Breast epithelium (tissue), 4 donors: ENCODE measurements at regions not wholly inside any gene's neighbourhood (a gene's known extent, or its start where the extent isn't known, plus 50 kb on each side); places are given as distances from the start of the nearest gene placed in this dataset.

Experiments
- DNase-seq, 2 donors: peaks; one replicate each; pipeline ENCODE4 v3.0.0-alpha.2; 2019; ENCODE audit warnings: low spot score in 2 of 2
- H3K27ac ChIP-seq, 2 donors: fragments of 200-600 bp; sonication (generic) in 1 of 2; one replicate each; pipeline ENCODE4 v1.5.1; 2016 to 2019; ENCODE audit warnings: mild to moderate bottlenecking in 1 of 2
- H3K27me3 ChIP-seq, 2 donors: fragments of 200-600 bp; sonication (generic) in 1 of 2; one replicate each; pipeline versions ENCODE4 v1.5.1 to v1.6.0; 2017 to 2019; ENCODE audit warnings: control low read depth in 1 of 2, mild to moderate bottlenecking in 1 of 2
- H3K36me3 ChIP-seq: fragments of 200-600 bp; one replicate; pipeline ENCODE4 v1.5.1; 2019
- H3K4me1 ChIP-seq, 2 donors: fragments of 200-600 bp; sonication (generic); one replicate each; pipeline ENCODE4 v1.5.1; 2016 to 2019; ENCODE audit warnings: control low read depth in 1 of 2
- H3K4me3 ChIP-seq, 3 donors: fragments of 200-600 bp; sonication (generic); 1 replicate in 2 of 3; 2 replicates in 1 of 3; pipeline ENCODE4 v1.5.1; 2016 to 2019; ENCODE audit warnings: mild to moderate bottlenecking in 3 of 3, moderate library complexity in 2 of 3
- H3K9me3 ChIP-seq, 2 donors: fragments of 200-600 bp; sonication (generic) in 1 of 2; one replicate each; pipeline ENCODE4 v1.5.1; 2016 to 2019; ENCODE audit warnings: control low read depth in 1 of 2
- POLR2A ChIP-seq: fragments of 450-650 bp; IDR thresholded peaks from one replicate; pipeline ENCODE4 v1.6.1; 2016; ENCODE audit warnings: antibody characterized with exemption, mild to moderate bottlenecking, moderate library complexity
- POLR2AphosphoS5 ChIP-seq, 3 donors: sonication (generic); formaldehyde crosslinking; IDR thresholded peaks; one replicate each; pipeline ENCODE4 v1.6.1; 2017; ENCODE audit warnings: antibody characterized with exemption in 3 of 3
- intact Hi-C: fragments of 100-400 bp; cut with DNase I; formaldehyde crosslinking; loops from one replicate; pipeline ENCODE4 v1.15.1; 2023; ENCODE audit warnings: low total_unique reads
- TF ChIP-seq, protein P1 (sequence below), 3 donors: fragments of 450-650 bp; IDR thresholded peaks; one replicate each; pipeline ENCODE4 v1.5.1; 2016 to 2017; ENCODE audit warnings: antibody characterized with exemption in 3 of 3, mild to moderate bottlenecking in 3 of 3, moderate library complexity in 3 of 3

DNA sequence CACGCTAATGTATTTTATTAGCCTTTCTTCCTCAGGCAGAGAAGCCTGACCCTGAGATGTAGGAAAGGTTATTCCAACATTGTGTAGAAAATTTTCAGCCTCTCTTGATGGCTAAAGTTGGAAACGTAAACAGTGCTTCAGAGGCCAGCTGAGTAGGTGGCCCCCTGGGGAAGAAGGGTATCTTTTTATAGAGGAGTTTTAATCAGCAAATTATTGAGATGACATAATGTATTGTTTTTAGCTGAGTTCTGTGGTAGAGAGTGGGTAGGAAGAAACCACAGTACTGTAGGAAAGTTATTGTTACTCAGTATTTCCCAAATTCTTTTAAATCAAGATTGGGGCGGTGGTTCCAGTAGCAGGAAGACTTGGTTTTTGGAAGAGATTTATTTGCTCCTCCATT, 268.8 kb downstream of the DLEU7 start:
- Histone ChIP-seq H3K36me3 (no peaks in the 10 kb centered on the region), H3K4me1 (no peaks in the 10 kb centered on the region), H3K27ac (no peak overlapping the region), H3K9me3 (no peaks in the 10 kb centered on the region), H3K4me3 (no peak overlapping the region), H3K27me3 (no peaks in the 10 kb centered on the region)
- intact Hi-C loops = no loop called here
- TF ChIP-seq POLR2A (no peak), POLR2AphosphoS5 (IDR thresholded peaks at IDR 0.05) (no peak)
- TF ChIP-seq, protein P1, sequence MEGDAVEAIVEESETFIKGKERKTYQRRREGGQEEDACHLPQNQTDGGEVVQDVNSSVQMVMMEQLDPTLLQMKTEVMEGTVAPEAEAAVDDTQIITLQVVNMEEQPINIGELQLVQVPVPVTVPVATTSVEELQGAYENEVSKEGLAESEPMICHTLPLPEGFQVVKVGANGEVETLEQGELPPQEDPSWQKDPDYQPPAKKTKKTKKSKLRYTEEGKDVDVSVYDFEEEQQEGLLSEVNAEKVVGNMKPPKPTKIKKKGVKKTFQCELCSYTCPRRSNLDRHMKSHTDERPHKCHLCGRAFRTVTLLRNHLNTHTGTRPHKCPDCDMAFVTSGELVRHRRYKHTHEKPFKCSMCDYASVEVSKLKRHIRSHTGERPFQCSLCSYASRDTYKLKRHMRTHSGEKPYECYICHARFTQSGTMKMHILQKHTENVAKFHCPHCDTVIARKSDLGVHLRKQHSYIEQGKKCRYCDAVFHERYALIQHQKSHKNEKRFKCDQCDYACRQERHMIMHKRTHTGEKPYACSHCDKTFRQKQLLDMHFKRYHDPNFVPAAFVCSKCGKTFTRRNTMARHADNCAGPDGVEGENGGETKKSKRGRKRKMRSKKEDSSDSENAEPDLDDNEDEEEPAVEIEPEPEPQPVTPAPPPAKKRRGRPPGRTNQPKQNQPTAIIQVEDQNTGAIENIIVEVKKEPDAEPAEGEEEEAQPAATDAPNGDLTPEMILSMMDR (IDR thresholded peaks at IDR 0.05) = no peak
- no peak for DNase-seq

- DNase-seq = no peak
- H3K27me3 ChIP-seq = no peaks in the 10 kb centered on the region
- intact Hi-C loops = no loop called here
- no peak overlapping the region for H3K4me3 ChIP-seq
- H3K4me1 ChIP-seq = no peaks in the 10 kb centered on the region
- H3K9me3 ChIP-seq = no peaks in the 10 kb centered on the region
- no peaks in the 10 kb centered on the region for H3K36me3 ChIP-seq
- no peak overlapping the region for H3K27ac ChIP-seq
- TF ChIP-seq POLR2AphosphoS5 (IDR thresholded peaks at IDR 0.05) (no peak), POLR2A (no peak)
- TF ChIP-seq, protein P1 (IDR thresholded peaks at IDR 0.05) = no peak
Observed at GRCh38 chr13:50575138-50575537, 268.4 kb downstream of the DLEU7 start.

DNA sequence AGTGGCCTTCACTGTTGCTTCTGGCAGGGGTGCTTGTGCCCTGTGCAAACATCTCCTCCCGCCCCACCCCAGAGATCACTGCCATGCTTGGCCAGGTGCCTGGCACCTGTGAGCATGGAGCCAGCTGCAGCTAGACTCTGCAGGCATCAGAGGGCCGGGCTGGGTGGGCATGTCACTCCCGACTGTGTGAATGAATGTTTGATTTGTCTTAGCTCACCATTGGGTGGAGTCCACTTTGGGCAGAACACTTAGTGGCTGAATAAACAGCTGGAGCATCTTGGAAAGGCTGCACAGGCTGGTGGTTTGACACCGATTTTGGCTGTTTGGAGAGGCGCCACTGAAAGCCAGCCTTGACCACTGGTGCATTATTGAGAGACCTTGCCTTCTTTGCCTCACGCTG, 267.3 kb downstream of the DLEU7 start:
- Histone ChIP-seq H3K4me1 (no peaks in the 10 kb centered on the region), H3K4me3 (no peak overlapping the region), H3K27ac (no peak overlapping the region), H3K27me3 (no peaks in the 10 kb centered on the region), H3K9me3 (no peaks in the 10 kb centered on the region), H3K36me3 (no peaks in the 10 kb centered on the region)
- TF ChIP-seq POLR2A = no peak
- TF ChIP-seq, protein P1 (IDR thresholded peaks at IDR 0.05) = no peak
- no peak for TF ChIP-seq POLR2AphosphoS5 (IDR thresholded peaks at IDR 0.05)
- intact Hi-C loops = no loop called here
- DNase-seq = no peak

- Histone ChIP-seq H3K27me3 (no peaks in the 10 kb centered on the region), H3K9me3 (no peaks in the 10 kb centered on the region), H3K4me3 (no peak overlapping the region), H3K36me3 (no peaks in the 10 kb centered on the region), H3K4me1 (no peaks in the 10 kb centered on the region), H3K27ac (no peak overlapping the region)
- TF ChIP-seq, protein P1 (IDR thresholded peaks at IDR 0.05) = no peak
- TF ChIP-seq POLR2AphosphoS5 (IDR thresholded peaks at IDR 0.05) (no peak), POLR2A (no peak)
- no peak for DNase-seq
- intact Hi-C loops = no loop called here
Observed at GRCh38 chr13:50577806-50578205, 265.7 kb downstream of the DLEU7 start.

GRCh38 chr13:50580684-50581305, 262.7 kb downstream of the DLEU7 start:
- DNase-seq = no peak
- H3K4me3 ChIP-seq = no peak overlapping the region
- H3K36me3 ChIP-seq = no peaks in the 10 kb centered on the region
- intact Hi-C loops = no loop called here
- no peaks in the 10 kb centered on the region for H3K27me3 ChIP-seq
- TF ChIP-seq POLR2AphosphoS5 (IDR thresholded peaks at IDR 0.05) = no peak
- TF ChIP-seq POLR2A = no peak
- TF ChIP-seq, protein P1 (IDR thresholded peaks at IDR 0.05) = no peak
- no peak overlapping the region for H3K27ac ChIP-seq
- no peaks in the 10 kb centered on the region for H3K4me1 ChIP-seq
- no peaks in the 10 kb centered on the region for H3K9me3 ChIP-seq
